Karpas-422 (cell line): ENCODE measurements at regions not wholly inside any gene's neighbourhood (a gene's known extent, or its start where the extent isn't known, plus 50 kb on each side); places are given as distances from the start of the nearest gene placed in this dataset.

Experiments used
- DNase-seq: peaks from one replicate; pipeline ENCODE4 v3.0.0-alpha.2; 2015
- H2AFZ ChIP-seq: fragments of 200-600 bp; sonication (generic); 2 replicates; pipeline ENCODE4 v1.6.1; 2014; ENCODE audit warnings: antibody characterized with exemption, low read length, mixed read lengths
- H3K27ac ChIP-seq: fragments of 200-600 bp; sonication (generic); 2 replicates; pipeline ENCODE4 v1.5.1; 2014; ENCODE audit warnings: mild to moderate bottlenecking, low read length, moderate library complexity
- H3K27me3 ChIP-seq: fragments of 200-600 bp; sonication (generic); 2 replicates; pipeline ENCODE4 v1.6.1; 2014; ENCODE audit warnings: low read length, mixed read lengths
- H3K36me3 ChIP-seq: fragments of 200-600 bp; sonication (generic); 2 replicates; pipeline ENCODE4 v1.6.1; 2014; ENCODE audit warnings: low read length, mixed read lengths; ENCODE audit not compliant: insufficient read depth
- H3K4me1 ChIP-seq: fragments of 200-600 bp; sonication (generic); 2 replicates; pipeline ENCODE4 v1.6.1; 2014; ENCODE audit warnings: mild to moderate bottlenecking, low read length, mixed read lengths
- H3K4me2 ChIP-seq: fragments of 200-600 bp; sonication (generic); 2 replicates; pipeline ENCODE4 v1.6.1; 2014; ENCODE audit warnings: low read length, low read depth, mild to moderate bottlenecking; ENCODE audit not compliant: poor library complexity, severe bottlenecking
- H3K4me3 ChIP-seq: fragments of 200-600 bp; sonication (generic); 2 replicates; pipeline ENCODE4 v1.5.1; 2014; ENCODE audit warnings: mild to moderate bottlenecking, antibody characterized with exemption, low read length, mixed read lengths
- H3K79me2 ChIP-seq: fragments of 200-600 bp; sonication (generic); 2 replicates; pipeline ENCODE4 v1.6.1; 2014; ENCODE audit warnings: mild to moderate bottlenecking, low read length, mixed read lengths
- H3K9ac ChIP-seq: fragments of 200-600 bp; sonication (generic); 2 replicates; pipeline ENCODE4 v1.6.0; 2014; ENCODE audit warnings: low read length
- H3K9me2 ChIP-seq: fragments of 200-600 bp; sonication (generic), shearing (Covaris generic); replicated peaks from 2 replicates; pipeline ENCODE4 v1.6.0; 2014; ENCODE audit warnings: mild to moderate bottlenecking, low read length, moderate library complexity; ENCODE audit not compliant: insufficient read depth
- H3K9me3 ChIP-seq: fragments of 300-700, 200-600 bp; sonication (generic); 2 replicates; pipeline ENCODE4 v1.6.1; 2014; ENCODE audit warnings: low read length, mixed read lengths
- H4K20me1 ChIP-seq: fragments of 200-600 bp; sonication (generic); 2 replicates; pipeline ENCODE4 v1.6.1; 2014; ENCODE audit warnings: mild to moderate bottlenecking, antibody characterized with exemption, low read length, low read depth; ENCODE audit not compliant: insufficient read depth

DNA sequence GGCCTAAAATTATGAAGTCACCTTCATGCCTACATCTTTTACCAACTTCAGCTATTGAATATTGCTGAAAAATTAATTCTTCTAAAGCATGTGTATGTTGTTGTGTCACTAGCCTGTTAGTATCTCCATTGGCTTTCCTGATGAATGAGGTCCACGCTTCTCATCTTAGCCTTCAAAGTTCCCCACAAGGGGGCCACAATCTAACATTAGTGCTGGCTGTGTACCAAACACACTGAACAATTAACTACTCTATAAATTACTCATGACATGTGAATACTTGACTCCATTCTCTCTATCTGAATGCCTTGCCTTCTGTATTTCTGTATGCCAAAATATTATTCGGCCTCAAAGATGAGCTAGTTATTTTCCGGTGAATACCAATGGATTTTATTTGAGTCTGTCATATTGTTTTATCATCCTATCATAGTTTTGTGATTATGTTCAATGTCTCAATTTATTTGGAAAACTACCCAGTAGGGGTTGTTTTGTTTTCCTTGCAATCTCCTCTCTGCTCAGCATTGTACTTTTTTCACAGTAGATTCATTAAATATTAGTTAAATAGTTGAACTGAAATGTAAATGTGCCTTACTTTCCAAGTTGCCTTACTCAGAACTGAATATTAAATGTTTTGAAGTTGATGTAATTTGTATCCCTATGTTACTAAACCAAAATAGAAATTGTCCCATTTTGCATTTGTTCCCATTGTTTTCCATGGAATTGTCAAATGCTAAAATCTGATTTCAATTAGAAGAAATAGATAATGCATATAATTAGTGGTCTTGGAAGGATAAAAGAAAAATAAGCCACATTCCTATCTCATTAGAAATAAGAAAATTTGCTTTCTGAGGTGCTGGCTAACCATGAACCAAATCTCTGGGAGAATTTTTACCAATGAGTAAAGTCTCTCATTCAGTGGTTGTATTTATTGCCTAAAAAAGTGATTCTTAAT lies 208.4 kb upstream of the COL3A1 start:
- DNase-seq, result peak; percentile 47
- no peak overlapping the region for H2AFZ ChIP-seq
- no peaks in the 10 kb centered on the region for H3K27me3 ChIP-seq

DNA sequence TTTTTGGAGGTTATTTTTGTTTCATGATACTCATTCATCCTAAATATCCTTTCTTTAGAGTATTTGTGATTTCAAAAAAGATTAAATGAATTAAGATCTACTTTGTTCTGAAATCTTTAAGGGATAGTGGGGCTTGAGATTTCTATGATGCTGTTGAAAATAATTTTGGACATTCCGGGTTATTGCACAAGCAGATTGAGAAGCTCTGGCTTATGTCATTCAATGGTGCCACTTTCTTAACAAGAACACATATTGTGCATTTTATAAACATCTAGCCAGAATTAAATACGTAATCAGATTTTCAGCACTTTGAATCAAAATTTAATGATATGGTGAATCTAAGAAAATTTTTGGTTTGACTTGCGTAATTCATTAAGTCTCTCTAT lies 207.7 kb upstream of the COL3A1 start:
- H3K4me2 ChIP-seq, result no peak overlapping the region
- H3K9me2 ChIP-seq, result no peaks in the 10 kb centered on the region
- H2AFZ ChIP-seq, result no peak overlapping the region
- H3K4me3 ChIP-seq, result no peak overlapping the region
- no peak for DNase-seq
- no peaks in the 10 kb centered on the region for H3K9me3 ChIP-seq
- no peaks in the 10 kb centered on the region for H3K36me3 ChIP-seq
- no peaks in the 10 kb centered on the region for H4K20me1 ChIP-seq
- H3K27me3 ChIP-seq, result no peaks in the 10 kb centered on the region
- H3K79me2 ChIP-seq, result no peaks in the 10 kb centered on the region
- no peak overlapping the region for H3K27ac ChIP-seq
- no peaks in the 10 kb centered on the region for H3K4me1 ChIP-seq
- no peak overlapping the region for H3K9ac ChIP-seq

More for the DNA sequence above, 208.4 kb upstream of the COL3A1 start:
- H3K9me3 ChIP-seq, result no peaks in the 10 kb centered on the region
- no peaks in the 10 kb centered on the region for H3K9me2 ChIP-seq
- H3K79me2 ChIP-seq, result no peaks in the 10 kb centered on the region
- no peak overlapping the region for H3K4me3 ChIP-seq
- no peaks in the 10 kb centered on the region for H3K36me3 ChIP-seq
- H3K4me2 ChIP-seq, result no peak overlapping the region
- H4K20me1 ChIP-seq, result no peaks in the 10 kb centered on the region
- no peak overlapping the region for H3K27ac ChIP-seq
- H3K9ac ChIP-seq, result no peak overlapping the region
- H3K4me1 ChIP-seq, result no peaks in the 10 kb centered on the region

DNA sequence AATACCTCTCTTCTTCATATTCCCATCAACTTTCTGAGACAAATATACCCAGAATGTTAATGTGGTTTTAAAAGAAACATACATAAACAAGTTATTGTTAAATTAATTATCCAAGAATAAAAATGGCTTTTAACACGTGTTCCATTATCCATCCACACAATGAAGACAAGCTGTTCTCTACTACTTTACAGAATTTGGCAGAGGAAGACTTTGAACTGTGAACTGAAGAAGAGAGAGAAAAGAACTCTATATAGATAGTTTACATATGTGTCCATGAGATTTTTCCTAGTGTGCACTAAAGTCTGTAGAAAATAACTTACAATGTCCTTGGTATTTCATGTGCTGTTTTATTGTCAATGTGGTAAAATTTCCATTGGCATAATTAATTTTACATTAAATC lies 207.0 kb upstream of the COL3A1 start:
- H3K9me2 ChIP-seq, result no peaks in the 10 kb centered on the region
- H3K9me3 ChIP-seq, result no peaks in the 10 kb centered on the region
- H3K4me2 ChIP-seq, result no peak overlapping the region
- H3K4me3 ChIP-seq, result no peak overlapping the region
- no peak for DNase-seq
- no peaks in the 10 kb centered on the region for H4K20me1 ChIP-seq
- H3K9ac ChIP-seq, result no peak overlapping the region
- H3K36me3 ChIP-seq, result no peaks in the 10 kb centered on the region
- H2AFZ ChIP-seq, result no peak overlapping the region
- H3K27ac ChIP-seq, result no peak overlapping the region
- H3K79me2 ChIP-seq, result no peaks in the 10 kb centered on the region
- no peaks in the 10 kb centered on the region for H3K4me1 ChIP-seq
- H3K27me3 ChIP-seq, result no peaks in the 10 kb centered on the region

DNA sequence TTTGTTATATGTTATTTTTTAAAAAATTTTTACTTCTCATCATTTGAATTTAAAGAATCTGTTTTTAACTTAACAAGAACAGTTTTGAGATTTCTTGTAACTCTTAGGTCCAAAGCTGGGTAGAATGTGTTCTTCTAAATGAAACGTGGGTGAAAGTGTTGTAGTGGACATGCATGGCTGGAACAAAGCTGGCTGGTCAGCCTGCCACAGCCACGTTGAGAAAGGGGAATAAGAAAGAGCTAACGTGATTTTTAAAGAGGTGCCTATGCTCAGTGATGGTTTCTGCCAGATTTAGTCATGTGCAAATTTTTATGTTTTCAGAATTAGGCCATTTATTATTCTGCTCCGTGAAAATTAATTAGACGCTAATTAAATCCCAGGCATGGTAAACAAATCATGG lies 203.9 kb upstream of the COL3A1 start:
- Histone ChIP-seq H3K79me2 (no peaks in the 10 kb centered on the region), H3K9ac (no peak overlapping the region), H2AFZ (no peak overlapping the region), H4K20me1 (no peaks in the 10 kb centered on the region), H3K27me3 (no peaks in the 10 kb centered on the region), H3K9me2 (no peaks in the 10 kb centered on the region), H3K4me3 (no peak overlapping the region), H3K36me3 (no peaks in the 10 kb centered on the region), H3K4me2 (no peak overlapping the region), H3K27ac (no peak overlapping the region), H3K4me1 (no peaks in the 10 kb centered on the region), H3K9me3 (no peaks in the 10 kb centered on the region)
- DNase-seq, result no peak

DNA sequence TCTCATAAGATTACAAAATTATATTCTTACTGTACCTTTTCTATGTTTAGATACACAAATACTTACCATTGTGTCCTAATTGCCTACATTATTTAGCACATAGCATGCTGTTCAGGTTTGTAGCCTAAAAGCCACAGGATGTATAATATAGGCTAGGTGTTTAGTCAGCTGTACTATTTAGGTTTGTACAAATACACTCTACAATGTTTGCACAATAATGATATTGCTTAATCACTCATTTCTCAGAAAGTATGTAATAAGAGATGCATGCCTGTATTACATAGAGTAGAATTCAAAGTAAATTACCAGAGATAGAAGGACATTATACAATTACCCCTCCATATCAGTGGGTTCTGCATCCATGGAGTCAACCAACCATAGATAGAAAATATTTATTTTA lies 201.1 kb upstream of the COL3A1 start:
- no peak overlapping the region for H3K27ac ChIP-seq
- H3K4me2 ChIP-seq, result no peak overlapping the region
- no peaks in the 10 kb centered on the region for H3K79me2 ChIP-seq
- no peaks in the 10 kb centered on the region for H4K20me1 ChIP-seq
- no peaks in the 10 kb centered on the region for H3K36me3 ChIP-seq
- H2AFZ ChIP-seq, result no peak overlapping the region
- H3K4me3 ChIP-seq, result no peak overlapping the region
- H3K9me3 ChIP-seq, result peaks cover 4% of the 10 kb centered on the region; the same call in 1 of the 2 replicates
- H3K9me2 ChIP-seq, result no peaks in the 10 kb centered on the region
- no peak for DNase-seq
- no peaks in the 10 kb centered on the region for H3K27me3 ChIP-seq
- H3K4me1 ChIP-seq, result no peaks in the 10 kb centered on the region
- no peak overlapping the region for H3K9ac ChIP-seq

DNA sequence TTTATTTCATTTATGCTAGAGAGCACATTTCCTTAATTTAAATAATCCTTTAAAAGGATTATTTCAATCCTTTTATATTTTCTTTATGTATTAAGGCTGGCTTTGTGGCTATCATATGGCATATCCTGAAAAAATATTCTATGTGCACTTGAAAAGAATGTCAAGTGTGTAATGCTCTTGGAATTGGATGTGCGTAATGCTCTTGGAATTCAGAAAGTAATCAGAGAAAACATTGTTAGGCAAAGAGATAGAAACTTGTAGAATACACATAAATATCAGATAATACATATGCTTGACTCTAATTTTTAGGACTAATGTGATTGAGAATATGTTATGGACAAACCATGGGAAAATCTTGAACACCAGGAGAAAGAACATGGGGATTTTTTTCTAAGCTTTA lies 197.5 kb upstream of the COL3A1 start:
- Histone ChIP-seq H3K27me3 (no peaks in the 10 kb centered on the region), H3K27ac (no peak overlapping the region), H3K36me3 (no peaks in the 10 kb centered on the region), H3K9me3 (peaks cover 4% of the 10 kb centered on the region; the same call in 1 of the 2 replicates), H3K4me3 (no peak overlapping the region), H3K9ac (no peak overlapping the region), H2AFZ (no peak overlapping the region), H4K20me1 (no peaks in the 10 kb centered on the region), H3K9me2 (no peaks in the 10 kb centered on the region), H3K4me2 (no peak overlapping the region), H3K4me1 (no peaks in the 10 kb centered on the region), H3K79me2 (no peaks in the 10 kb centered on the region)
- no peak for DNase-seq

DNA sequence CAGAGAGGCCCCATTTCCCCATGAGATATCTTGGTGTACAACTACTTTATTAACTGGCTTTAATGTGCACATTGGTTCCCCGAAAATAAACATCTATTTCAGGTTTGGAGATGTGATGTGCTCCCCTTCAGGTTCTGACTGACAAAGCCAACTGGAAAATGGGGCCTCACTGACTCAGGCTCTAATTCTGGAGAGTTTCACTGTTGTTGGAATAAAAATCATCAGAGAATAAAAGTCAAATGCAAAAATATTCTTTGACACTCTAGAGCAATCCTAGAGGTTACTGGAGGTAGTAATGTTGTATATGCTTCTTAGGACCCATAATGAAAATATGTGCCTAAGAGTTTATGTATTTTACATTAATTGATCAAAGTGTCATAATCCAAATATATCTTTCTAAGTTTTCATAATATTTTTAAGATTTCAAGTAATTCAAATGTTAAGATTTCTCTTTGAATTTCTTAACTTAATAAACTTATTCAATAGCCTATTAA lies 189.9 kb upstream of the COL3A1 start:
- H3K79me2 ChIP-seq, result no peaks in the 10 kb centered on the region
- no peak overlapping the region for H3K4me2 ChIP-seq
- no peak overlapping the region for H2AFZ ChIP-seq
- no peaks in the 10 kb centered on the region; the same call in 1 of the 2 replicates for H3K9me2 ChIP-seq
- H3K27me3 ChIP-seq, result no peaks in the 10 kb centered on the region
- no peak overlapping the region for H3K27ac ChIP-seq
- H3K9ac ChIP-seq, result no peak overlapping the region
- no peaks in the 10 kb centered on the region; the same call in 1 of the 2 replicates for H3K9me3 ChIP-seq
- H3K4me3 ChIP-seq, result no peak overlapping the region
- H4K20me1 ChIP-seq, result no peaks in the 10 kb centered on the region
- no peaks in the 10 kb centered on the region for H3K4me1 ChIP-seq
- no peaks in the 10 kb centered on the region for H3K36me3 ChIP-seq
- DNase-seq, result no peak

DNA sequence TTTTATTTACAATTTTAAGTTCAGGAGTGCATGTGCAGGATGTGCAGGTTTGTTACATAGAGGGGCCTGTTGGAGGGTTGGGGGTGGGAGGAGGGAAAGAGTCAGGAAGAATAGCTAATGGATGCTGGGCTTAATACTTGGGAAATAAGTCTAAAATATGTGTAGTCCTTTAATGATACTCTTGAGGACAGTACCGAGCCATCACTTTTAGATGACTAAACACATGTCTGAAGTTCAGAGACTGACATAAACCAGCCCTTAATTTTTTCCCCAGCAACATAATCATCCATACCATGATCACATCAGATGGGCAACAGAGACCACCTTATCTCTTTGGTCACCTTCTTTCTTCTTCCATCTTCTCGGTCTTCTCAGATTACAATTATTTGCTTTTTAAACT lies 189.1 kb upstream of the COL3A1 start:
- no peak overlapping the region for H2AFZ ChIP-seq
- no peak overlapping the region for H3K9ac ChIP-seq
- H3K36me3 ChIP-seq, result no peaks in the 10 kb centered on the region
- no peak for DNase-seq
- peaks cover 2% of the 10 kb centered on the region; the same call in 1 of the 2 replicates for H3K9me2 ChIP-seq
- no peaks in the 10 kb centered on the region for H3K4me1 ChIP-seq
- H3K4me3 ChIP-seq, result no peak overlapping the region
- no peaks in the 10 kb centered on the region for H3K79me2 ChIP-seq
- no peak overlapping the region for H3K4me2 ChIP-seq
- no peaks in the 10 kb centered on the region for H4K20me1 ChIP-seq
- H3K27ac ChIP-seq, result no peak overlapping the region
- H3K27me3 ChIP-seq, result no peaks in the 10 kb centered on the region
- no peaks in the 10 kb centered on the region; the same call in 1 of the 2 replicates for H3K9me3 ChIP-seq
